DMS153 (cell line): ENCODE measurements at regions not wholly inside any gene's neighbourhood (a gene's known extent, or its start where the extent isn't known, plus 50 kb on each side); places are given as distances from the start of the nearest gene placed in this dataset.

Experiments used
- DNase-seq: peaks from one replicate; lab custom pipeline; 2025; lab: John Stamatoyannopoulos, UW

DNA sequence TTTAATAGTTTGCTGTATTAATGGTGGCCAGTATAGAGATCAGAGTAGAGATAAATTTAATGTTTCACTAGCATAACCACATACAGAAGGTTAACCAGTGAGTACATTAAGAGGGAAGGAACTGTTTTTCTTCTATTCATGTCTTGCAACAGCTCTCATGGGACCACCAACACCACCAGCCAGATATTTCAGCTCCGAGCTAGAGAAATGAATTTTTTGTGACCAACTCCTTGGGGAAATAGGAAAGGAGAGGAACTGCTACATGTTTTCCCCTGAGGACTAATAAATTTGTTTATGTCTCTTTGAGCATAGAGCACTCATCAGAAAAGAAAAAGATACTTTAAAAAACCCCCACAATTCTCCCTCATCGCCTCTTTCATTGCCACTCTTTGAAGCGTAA, 247.5 kb downstream of the MBNL1 start:
- no peak for DNase-seq

DNA sequence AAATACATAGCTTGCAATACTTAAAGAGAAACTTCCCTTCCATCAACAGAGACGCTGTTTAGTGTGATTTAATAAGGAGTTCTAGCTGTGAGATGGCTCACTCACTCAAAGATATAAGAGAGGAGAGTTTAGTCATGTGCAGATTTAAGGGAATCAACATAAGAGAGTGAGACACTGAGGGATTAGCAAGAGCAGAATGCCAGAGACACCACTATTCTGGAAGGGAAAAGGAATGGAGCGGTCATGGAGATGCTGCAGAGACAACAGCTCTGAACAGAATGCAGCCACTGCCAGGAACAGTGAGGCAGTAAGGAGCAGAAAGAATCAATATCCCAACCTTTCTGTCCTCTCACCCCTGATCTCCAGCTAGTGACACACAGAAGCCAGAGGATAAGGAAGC, 248.8 kb downstream of the MBNL1 start:
- no peak for DNase-seq

DNA sequence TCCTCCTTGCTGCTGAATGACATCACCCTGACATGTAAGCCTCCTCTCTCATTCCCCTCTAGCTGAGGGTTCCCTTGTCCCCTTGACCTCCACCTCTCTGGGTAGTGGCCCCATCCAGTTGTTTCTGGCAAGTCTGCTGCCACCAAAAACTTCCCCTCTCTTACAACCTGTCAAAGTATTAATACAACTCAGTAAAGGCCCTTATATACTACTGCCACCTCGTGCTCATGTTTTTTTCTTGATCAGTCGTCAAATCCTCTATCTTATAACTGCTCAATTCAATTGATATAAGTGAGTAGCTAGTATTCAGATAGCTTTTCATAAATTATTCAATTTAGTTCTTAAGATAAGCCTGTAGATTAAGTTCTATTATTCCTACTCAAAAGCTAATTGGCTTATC, 249.6 kb downstream of the MBNL1 start:
- no peak for DNase-seq

DNA sequence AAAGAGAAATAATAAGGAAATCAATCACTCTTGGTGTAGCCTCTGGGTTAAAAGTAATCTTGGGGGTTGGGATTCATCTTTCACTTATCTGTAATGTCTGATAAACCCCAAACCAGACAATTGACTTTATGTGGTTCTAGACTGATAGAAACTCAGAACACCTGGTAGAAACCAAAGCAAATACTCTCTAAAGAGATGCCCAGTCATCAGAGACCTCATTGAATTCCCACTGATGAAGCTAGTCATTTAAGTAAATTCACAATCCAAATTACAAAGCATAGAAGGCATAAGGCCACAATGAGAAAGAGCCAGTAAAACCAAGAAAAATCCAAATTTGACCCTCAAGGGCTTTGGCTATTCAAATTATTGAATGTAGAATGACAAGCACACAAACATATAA, 250.6 kb downstream of the MBNL1 start:
- DNase-seq = no peak

DNA sequence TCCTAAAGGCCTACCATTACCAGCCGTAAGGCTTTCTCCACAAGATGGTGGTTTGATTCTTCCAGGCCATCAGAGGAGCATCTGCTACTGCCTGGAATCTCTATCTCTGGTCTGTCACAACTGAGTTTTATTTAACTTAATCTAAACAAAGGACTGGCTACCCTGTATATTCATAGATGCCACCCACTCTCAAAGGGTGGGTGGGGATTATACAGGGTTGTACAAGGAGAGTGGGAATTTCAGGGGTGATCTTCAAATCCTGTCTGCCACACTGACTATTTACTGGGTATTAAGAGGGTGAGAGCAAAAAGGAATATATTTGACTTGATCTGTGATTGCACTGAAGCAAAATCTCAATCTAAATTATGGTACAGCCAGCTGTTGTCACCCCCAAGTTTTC, 253.3 kb downstream of the MBNL1 start:
- DNase-seq = no peak

DNA sequence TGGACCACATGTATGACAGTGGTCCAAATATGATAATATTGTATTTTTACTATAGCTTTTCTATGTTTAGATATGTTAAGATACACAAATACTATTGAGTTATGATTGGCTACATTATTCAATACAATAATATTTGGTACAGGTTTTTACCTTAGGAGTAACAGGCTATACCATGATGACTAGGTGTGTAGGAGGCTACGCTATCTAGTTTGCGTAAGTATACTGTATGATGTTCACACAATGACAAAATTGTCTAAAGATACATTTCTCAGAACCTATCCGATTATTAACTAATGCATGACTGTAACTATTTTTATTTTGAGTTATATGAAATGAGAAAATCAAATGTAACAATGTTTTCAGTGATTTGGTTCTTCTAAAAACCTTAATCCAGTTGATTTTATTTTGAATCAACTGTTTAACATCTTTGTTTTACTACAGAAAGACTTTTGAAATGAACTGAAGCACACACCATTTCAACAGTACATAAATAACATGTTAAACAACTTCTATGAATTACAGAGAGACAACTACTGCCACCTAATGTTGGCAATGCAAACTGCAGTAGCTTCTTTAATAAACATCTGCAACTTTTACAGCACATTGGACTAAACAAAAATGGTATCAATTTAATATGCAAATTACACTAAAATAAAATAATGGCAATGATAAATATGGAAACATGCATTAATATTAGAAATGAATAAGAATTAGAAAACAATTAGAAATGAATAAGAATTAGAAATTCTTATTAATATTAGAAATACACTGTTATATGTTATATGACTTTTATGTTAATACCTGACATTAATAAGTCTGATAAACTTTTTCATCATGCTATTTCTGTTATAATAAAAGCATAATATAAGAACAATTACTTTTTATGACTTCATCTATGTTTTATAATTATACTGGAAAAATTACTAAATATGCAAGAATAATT, 255.7 kb downstream of the MBNL1 start:
- DNase-seq = no peak

DNA sequence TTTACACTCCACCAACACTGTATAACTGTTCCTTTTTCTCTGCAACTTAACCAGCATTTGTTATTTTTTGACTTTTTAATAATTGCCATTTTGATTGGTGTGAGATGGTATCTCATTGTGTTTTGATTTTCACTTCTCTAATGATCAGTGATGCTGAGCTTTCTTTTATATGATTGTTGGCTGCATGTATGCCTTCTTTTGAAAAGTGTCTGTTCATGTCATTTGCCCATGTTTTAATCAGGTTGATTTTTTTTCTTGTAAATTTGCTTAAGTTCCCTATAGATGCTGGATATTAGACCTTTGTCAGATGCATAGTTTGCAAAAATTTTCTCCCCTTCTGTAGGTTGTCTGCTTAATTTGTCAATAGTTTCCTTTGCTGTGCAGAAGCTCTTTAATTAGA, 263.0 kb downstream of the MBNL1 start:
- DNase-seq = no peak

DNA sequence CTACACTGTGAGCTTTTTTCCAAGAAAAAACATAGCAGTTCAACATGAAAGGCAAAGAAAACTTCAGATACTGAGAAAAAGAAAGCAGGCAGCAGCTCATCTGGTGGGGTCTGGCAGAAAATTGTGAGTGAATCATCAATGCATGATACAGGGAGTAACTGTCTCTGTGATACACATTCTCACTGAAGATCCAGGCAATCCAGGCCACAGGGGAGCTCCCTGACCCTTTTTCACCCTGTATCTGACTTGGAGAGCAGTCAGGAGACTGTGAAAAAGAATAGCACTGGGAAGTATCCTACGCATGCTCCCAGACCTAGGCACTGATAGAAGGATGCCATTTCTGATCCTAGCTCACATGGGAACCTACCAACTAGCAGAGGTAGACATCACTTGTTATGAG, 269.8 kb downstream of the MBNL1 start:
- no peak for DNase-seq

DNA sequence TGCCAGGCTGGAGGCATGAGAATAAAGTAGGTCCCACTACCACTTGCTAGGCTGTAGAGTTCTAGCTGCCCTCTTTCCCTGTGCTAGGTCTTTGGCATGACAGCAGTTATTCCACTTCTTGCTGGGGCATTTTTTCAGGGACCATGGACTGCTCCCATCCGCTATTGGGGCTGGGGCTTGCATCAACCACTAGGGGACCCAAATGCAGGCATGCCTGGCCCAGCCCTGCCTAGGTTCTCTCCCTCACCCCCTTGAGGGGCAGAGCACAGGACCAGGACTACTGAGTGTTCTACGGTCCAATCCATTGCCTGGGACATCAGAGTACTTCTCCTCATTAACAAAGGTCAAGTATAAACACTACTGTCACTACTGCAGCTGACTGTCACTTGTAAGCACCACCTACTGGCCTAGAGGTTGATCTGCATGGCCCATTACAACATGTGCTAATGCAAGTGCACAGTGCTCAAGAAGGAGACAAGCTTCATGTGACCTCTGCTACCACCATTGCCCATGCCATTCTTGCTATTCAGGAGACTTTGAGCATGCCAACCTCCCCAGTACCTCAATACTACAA, 270.5 kb downstream of the MBNL1 start:
- DNase-seq = no peak

DNA sequence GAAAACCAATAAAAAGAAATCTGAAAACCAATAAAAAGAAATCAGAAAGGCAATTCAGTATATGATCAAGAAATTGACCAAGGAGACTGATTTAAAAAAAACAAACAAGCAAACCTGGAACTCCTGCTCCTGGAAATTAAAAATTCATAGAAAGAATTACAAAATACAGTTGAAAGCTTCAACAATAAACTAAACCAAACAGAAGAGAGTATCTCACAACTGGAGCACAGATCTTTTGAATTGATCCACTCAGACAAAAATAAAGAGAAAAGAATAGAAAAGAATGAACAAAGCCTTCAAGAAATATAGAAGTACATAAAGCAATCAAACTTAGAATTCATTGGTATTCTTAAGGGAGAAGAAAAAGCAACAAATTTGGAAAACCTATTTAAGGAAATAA, 271.4 kb downstream of the MBNL1 start:
- DNase-seq = no peak

DNA sequence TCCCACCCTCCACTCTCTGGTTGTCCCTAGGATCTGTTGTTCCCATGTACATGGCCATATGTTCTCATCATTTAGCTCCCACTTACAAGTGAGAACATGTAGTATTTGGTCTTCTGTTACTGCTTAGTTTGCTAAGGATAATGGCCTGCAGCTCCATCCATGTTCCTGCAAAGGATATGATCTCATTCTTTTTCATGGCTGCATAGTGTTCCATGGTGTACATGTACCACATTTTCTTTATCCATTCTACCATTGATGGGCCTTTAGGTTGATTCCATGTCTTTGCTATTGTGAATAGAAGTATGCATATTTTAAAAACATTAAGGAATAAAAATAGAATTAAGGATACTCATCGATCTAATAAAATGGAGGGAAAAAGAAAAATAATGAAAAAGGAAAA, 278.4 kb downstream of the MBNL1 start:
- DNase-seq = no peak

DNA sequence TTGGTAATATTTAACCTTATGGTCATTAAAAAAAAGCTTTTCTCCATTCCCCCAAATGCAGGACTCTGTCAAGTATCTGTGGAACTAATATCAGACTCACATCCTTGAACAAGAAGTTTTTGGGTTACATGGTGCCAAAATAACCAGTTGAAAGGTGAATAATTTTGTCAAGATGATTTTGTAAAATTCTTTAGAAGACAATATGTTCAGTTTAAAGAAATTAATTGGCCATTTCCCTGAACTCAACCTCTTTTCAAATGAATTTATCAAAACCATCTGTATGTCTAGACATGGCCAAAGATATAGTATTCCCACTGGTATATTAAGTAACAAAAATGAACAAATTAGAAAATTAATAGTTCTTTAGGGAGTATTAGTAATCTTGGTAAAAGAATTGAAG, 280.5 kb downstream of the MBNL1 start:
- no peak for DNase-seq

DNA sequence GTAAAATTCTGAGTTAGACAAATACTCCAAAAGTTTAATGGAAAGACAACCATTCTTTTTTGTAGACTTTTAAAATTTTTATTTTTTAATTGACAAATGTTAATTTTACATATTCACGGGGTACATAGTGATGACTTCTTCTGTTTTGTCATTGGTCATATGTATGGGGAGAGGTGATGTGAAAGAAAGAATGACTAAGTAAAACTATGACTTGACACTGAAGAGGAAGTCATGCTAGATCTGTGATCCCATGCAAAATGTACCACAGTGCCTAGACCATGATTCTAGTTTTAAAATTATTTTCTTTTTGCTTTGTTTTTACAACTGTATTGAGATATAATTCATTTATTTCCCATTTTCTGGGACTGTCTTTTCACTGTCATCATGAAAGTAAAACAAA, 281.6 kb downstream of the MBNL1 start:
- no peak for DNase-seq

DNA sequence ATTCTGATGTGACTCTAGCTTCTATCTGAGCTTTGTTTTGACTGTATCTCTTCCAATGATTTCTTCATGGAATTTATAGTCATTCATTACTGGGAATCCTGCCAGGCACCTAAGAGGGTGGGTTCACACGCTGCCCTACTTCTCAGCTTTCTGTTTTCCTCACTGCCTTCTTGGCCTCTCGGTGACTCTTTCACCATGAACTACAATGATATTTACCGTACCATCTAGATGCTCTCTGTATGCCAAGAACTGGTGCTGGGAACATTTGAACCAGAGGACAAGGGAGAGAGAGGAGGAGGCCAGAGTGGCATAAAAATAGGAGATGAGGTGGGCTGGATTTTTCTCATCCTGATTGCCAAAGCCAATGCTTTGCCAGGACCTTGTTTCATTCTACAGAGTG, 280.0 kb upstream of the P2RY1 start:
- DNase-seq = no peak

DNA sequence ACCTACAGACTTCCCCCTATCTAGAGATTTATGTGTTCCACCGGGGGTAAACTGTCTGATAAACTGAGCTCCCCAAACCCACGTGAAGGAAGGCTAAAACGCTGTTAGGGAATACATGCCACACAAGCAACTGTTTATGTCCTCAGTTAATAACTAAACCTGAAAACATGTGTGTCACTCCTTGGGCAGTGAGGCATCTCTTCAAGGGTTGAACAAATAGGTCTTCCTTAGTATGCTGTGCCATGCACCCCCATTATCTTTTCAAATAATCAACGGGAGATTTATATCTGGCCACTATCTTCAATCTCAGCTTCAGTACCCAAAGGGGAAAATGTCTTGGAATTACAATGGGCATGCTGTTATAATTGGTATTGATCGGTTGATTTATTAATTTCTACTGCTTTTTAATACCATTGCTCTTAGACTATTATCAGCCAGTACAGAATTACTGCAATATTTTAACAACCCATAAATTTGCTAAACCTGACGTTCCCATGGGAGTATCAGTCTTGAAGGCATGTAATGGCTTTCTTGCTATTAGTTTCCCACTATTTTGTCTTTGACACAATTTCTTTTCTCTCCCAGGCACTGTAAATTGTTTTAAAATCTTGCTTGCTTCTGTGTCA, 279.2 kb upstream of the P2RY1 start:
- DNase-seq = no peak

DNA sequence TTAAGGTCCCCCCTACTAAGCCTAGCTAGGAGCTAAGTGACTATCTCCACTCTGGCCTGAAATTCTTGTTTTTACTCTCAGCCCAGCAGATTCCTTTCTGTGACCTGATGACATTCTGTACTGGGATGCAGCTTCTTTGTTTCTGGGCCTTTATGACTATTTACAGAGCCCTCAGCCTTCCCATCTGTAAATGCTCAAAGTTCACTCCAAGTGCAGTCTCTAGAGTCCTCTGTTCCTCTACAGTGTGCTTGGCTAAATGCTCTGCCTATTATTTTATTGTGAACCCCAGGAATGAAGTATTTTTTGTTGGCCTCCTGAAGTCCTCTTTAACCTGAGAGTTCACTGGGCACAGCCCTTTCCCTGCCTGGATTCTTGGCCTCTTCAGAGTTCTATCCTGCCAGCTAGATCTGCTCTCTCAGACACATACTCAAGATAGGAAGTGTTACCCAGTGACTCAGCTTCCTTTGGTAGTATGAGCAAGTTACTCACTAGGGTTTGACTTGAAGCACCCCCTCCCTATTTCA, 278.1 kb upstream of the P2RY1 start:
- DNase-seq = no peak

DNA sequence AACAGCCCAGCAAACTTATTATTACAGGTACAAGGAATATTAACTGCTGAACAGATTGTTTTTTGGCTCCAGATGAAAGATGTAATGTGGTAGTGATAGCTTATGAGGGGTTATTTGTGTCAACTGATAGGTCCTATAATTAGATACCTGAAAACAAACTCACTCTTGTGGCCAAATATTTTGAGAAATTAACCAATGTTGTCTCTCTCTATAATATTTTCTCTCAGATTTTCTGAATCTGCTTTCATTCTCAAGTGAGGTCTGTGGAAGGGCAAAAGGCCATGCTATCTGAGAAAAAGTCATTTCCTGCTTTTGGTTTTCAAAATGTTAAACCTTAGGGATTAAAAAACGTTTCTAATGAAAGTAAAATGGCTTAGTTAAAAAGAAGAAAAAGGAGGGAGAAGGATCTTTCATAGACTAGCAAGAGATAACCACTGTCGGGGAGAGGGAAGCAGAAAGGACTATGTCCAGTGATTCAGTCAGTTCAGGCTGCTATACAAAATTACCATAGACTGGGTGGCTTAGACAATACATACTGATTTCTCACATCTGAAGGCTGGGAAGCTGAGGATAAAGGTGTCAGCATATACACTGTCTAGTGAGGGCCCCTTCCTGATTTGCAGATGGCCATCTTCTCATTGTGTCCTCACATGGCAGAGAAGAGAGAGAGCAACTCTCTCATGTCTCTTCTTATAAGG, 277.5 kb upstream of the P2RY1 start:
- DNase-seq = no peak

DNA sequence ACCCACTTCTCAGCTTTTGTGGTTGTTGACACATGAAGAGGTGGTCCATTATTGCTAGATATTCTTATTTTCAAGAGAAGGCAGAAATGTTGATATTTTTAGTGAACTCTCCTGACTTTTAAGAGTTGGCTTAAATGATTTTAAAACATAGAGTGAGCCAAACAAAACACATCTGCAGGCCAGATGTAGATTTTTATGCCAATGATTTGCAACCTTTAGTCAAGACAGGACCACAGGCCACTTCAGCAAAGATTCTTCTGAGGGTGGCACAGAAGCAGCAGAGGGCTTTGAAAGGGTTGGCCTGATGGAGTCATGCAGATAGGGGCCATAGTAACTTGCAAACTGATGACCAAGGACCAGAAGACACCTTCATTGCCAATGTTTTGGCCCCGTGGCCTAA, 276.5 kb upstream of the P2RY1 start:
- no peak for DNase-seq

DNA sequence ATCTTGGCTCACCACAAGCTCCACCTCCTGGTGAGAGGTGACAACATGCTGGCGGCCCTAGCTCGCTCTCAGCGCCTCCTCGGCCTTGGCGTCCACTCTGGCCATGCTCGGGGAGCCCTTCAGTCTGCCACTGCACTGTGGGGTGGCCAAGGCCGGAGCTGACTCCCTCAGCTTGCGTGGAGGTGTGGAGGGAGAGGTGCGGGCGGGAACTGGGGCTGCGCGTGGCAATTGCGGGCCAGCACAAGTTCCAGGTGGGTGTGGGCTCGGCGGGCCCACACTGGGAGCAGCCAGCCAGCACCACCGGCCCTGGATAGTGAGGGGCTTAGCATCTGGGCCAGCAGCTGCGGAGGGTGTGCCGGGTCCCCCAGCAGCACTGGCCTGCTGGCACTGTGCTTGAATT, 275.7 kb upstream of the P2RY1 start:
- DNase-seq = no peak

DNA sequence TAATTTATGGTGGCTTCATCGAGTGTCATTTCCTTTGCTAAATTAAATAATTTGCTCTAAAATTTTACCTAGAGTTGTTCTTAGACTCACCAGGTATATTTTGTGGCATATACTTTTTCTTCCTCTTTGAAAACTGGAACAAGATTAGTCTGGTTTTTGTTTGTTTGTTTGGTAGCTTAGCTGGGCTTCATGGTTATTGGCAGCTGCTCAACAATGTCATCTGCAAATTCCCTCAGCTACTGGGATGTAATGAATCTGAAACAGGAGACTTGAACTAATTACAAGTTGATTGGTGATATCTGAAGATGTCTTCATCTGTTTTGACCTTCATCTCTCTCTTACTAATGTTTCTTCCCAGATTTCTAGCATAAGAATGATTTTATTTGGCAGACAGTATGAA, 270.5 kb upstream of the P2RY1 start:
- DNase-seq = no peak

DNA sequence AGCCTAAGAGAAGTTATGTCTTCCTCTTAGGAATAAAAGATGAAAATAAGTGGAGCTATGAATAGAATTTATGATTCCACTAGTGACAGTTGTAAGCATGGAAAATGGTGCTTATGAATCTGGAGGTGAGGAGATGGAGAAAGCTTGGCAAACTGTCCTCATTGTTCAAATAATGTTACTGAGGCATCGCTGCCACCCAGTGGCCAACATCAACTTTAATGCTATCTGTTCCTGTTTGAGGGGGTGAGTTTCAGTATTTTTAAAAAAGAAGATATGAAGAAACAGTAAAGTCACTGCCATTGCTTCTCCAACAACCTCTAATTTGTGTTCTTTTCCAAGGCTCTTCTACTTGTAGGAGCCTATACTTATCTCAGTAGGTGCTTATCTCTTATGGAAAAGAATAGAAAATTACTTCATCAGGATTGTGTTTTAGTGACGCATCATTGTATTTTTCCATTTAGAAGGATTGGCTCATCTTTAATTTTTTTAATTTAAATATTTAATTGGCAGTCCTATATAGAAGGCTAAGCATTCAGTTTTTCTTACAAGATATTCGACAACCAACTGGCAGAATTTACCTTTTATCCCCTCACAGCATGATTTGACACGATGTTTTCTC, 260.4 kb upstream of the P2RY1 start:
- peak; percentile 3 for DNase-seq

DNA sequence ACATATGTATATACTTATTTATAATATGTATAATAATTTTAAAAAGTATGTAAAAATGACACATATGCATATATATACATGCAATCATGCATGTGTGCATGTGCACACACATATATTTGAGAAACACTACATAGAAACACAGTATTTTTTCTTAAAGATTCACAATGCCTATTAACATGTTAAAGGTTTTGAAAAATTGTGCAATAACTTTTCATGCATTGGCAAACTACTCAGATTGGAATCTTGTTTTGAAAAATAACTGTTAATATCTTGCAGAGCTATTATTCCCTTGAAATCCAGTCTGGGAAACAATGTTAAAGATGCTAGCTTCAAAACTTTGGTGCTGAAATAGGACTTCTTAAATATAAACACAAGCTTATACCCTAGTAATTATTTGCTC, 256.2 kb upstream of the P2RY1 start:
- no peak for DNase-seq
